HepG2 (cell line): ENCODE measurements at regions not wholly inside any gene's neighbourhood (a gene's known extent, or its start where the extent isn't known, plus 50 kb on each side); places are given as distances from the start of the nearest gene placed in this dataset.

Experiments used
- ATAC-seq: fragments of 200-7000 bp; cut with Tn5 transposase; 3 replicates; pipeline ENCODE4 v1.9.1; 2020; ENCODE audit warnings: mild to moderate bottlenecking, moderate library complexity
- BruUV-seq: library from RNA; stranded (reverse); fragments of 400-500 nt; replicated peaks from 2 replicates; lab custom pipeline; 2021; lab: Mats Ljungman, UMichigan
- CTCF ChIA-PET: fragments of 300-600 bp; formaldehyde crosslinking; extraction: SDS; loops from one replicate; lab custom pipeline; 2021; ENCODE audit warnings: low total read pairs, inconsistent platforms, low intra/inter-chr PET ratio; lab: Yijun Ruan, JAX
- POLR2A ChIA-PET: fragments of 350-600 bp; sonication (Branson Sonifier 250); formaldehyde crosslinking; loops from one replicate; lab custom pipeline; 2020; ENCODE audit warnings: antibody characterized with exemption, inconsistent platforms; lab: Yijun Ruan, JAX
- DNase-seq: peaks from one replicate; pipeline ENCODE4 v3.0.0-alpha.2; 2015; ENCODE audit warnings: low spot score
- FAIRE-seq: peaks from 3 replicates; lab custom pipeline; 2011; peaks lifted over from hg19 to GRCh38; lab: Jason Lieb, UNC
- H2AFZ ChIP-seq: one replicate; pipeline ENCODE4 v1.6.1; 2011; ENCODE audit warnings: low read length, inconsistent platforms
- H3K27ac ChIP-seq: fragments of 300-600 bp; 3 replicates; pipeline ENCODE4 v1.8.0; 2011; ENCODE audit warnings: mixed run types, mild to moderate bottlenecking, mixed read lengths, low read length, inconsistent platforms; ENCODE audit not compliant: insufficient read depth; ENCODE audit errors: extremely low read length
- H3K27me3 ChIP-seq, 2 experiments: fragments of 200-600 bp in 1 of 2; 2 replicates in 1 of 2; 3 replicates in 1 of 2; pipeline versions ENCODE4 v1.6.0 to v1.8.0; 2011; ENCODE audit warnings: low read length in 2 of 2, mild to moderate bottlenecking in 2 of 2, moderate library complexity in 2 of 2, inconsistent platforms in 1 of 2; ENCODE audit not compliant: insufficient read depth in 2 of 2, control insufficient read depth in 1 of 2
- H3K36me3 ChIP-seq, 2 experiments: fragments of 200-600 bp in 1 of 2; replicated peaks in 1 of 2; 2 replicates in 1 of 2; 3 replicates in 1 of 2; pipeline versions ENCODE4 v1.5.1 to v1.8.0; 2011; ENCODE audit warnings: low read length in 2 of 2, inconsistent platforms in 1 of 2; ENCODE audit not compliant: insufficient read depth in 2 of 2, control insufficient read depth in 1 of 2
- H3K4me1 ChIP-seq: 2 replicates; pipeline ENCODE4 v1.5.1; 2012; ENCODE audit warnings: low read length, inconsistent platforms; ENCODE audit not compliant: insufficient read depth
- H3K4me2 ChIP-seq: 2 replicates; pipeline ENCODE4 v1.6.0; 2011; ENCODE audit warnings: low read depth, low read length, inconsistent platforms
- H3K4me3 ChIP-seq, 3 experiments: fragments of 200-600 bp in 1 of 3; sonication (generic), shearing (Covaris generic) in 1 of 3; replicated peaks in 1 of 3; 2 replicates each; pipeline ENCODE4 v1.5.1; 2011 to 2016; ENCODE audit warnings: low read length in 3 of 3, inconsistent platforms in 2 of 3, low read depth in 2 of 3, mild to moderate bottlenecking in 2 of 3, control low read depth in 1 of 3, mixed read lengths in 1 of 3; ENCODE audit not compliant: insufficient read depth in 1 of 3
- H3K79me2 ChIP-seq: one replicate; pipeline ENCODE4 v1.6.1; 2011; ENCODE audit warnings: low read length, inconsistent platforms; ENCODE audit not compliant: insufficient read depth
- H3K9ac ChIP-seq: 2 replicates; pipeline ENCODE4 v1.6.0; 2011; ENCODE audit warnings: mild to moderate bottlenecking, low read depth, low read length, inconsistent platforms; ENCODE audit not compliant: insufficient read depth
- H3K9me3 ChIP-seq: 2 replicates; pipeline ENCODE4 v1.5.1; 2012; ENCODE audit warnings: mild to moderate bottlenecking, low read length
- H4K20me1 ChIP-seq: 2 replicates; pipeline ENCODE4 v1.6.0; 2011; ENCODE audit warnings: inconsistent platforms, mild to moderate bottlenecking, low read length, moderate library complexity; ENCODE audit not compliant: insufficient read depth
- AHR ChIP-seq: IDR thresholded peaks from 2 replicates; pipeline ENCODE4 v1.6.1; 2018; ENCODE audit warnings: missing genetic modification reagents, missing compliant biosample characterization
- FOXK2 ChIP-seq: fragments of 450-650 bp; IDR thresholded peaks from 2 replicates; pipeline ENCODE4 v1.6.1; 2016
- GATAD2A ChIP-seq: IDR thresholded peaks from 2 replicates; pipeline ENCODE4 v1.6.1; 2016
- HCFC1 ChIP-seq: fragments of 150-350 bp; IDR thresholded peaks from 2 replicates; pipeline ENCODE4 v1.6.1; 2014; ENCODE audit warnings: low read depth, low read length
- HNRNPUL1 ChIP-seq: fragments of 200-400 bp; formaldehyde crosslinking; IDR thresholded peaks from 2 replicates; pipeline ENCODE4 v1.6.1; 2017; ENCODE audit warnings: low read depth, mild to moderate bottlenecking, low read length, moderate library complexity
- NCOA5 ChIP-seq: sonication (generic); formaldehyde crosslinking; IDR thresholded peaks from 2 replicates; pipeline ENCODE4 v1.4.0; 2020; ENCODE audit warnings: missing genetic modification reagents
- SMC3 ChIP-seq: IDR thresholded peaks from 2 replicates; pipeline ENCODE4 v1.6.1; 2011; ENCODE audit warnings: low read length, improper control_type of control experiment
- TFE3 ChIP-seq: IDR thresholded peaks from 2 replicates; pipeline ENCODE4 v1.6.1; 2016
- ZFP62 ChIP-seq: sonication (generic); formaldehyde crosslinking; IDR thresholded peaks from 2 replicates; pipeline ENCODE4 v1.4.0; 2020; ENCODE audit warnings: missing genetic modification reagents
- ZFP90 ChIP-seq: sonication (generic); formaldehyde crosslinking; IDR thresholded peaks from 2 replicates; pipeline ENCODE4 v1.8.0; 2022; ENCODE audit warnings: missing genetic modification reagents, mild to moderate bottlenecking, inconsistent platforms, borderline replicate concordance
- ZNF326 ChIP-seq: sonication (generic); formaldehyde crosslinking; IDR thresholded peaks from 2 replicates; pipeline ENCODE4 v1.4.0; 2020; ENCODE audit warnings: missing genetic modification reagents, borderline replicate concordance
- ZNF484 ChIP-seq: sonication (generic); formaldehyde crosslinking; IDR thresholded peaks from 2 replicates; pipeline ENCODE4 v1.5.1; 2020; ENCODE audit warnings: mild to moderate bottlenecking, low read depth, missing genetic modification reagents, borderline replicate concordance
- ZNF496 ChIP-seq: sonication (generic); formaldehyde crosslinking; IDR thresholded peaks from 2 replicates; pipeline ENCODE4 v1.8.1; 2023; ENCODE audit warnings: mild to moderate bottlenecking, moderate library complexity, missing genetic modification reagents; ENCODE audit not compliant: insufficient replicate concordance
- ZNF619 ChIP-seq: sonication (generic); formaldehyde crosslinking; IDR thresholded peaks from 2 replicates; pipeline ENCODE4 v1.4.0; 2020; ENCODE audit warnings: mild to moderate bottlenecking, missing genetic modification reagents
- ZNF652 ChIP-seq: IDR thresholded peaks from 2 replicates; pipeline ENCODE4 v1.6.1; 2016; ENCODE audit warnings: low read depth, borderline replicate concordance
- ZNF788 ChIP-seq: sonication (generic); formaldehyde crosslinking; IDR thresholded peaks from 2 replicates; pipeline ENCODE4 v1.5.0; 2020; ENCODE audit warnings: mild to moderate bottlenecking, missing genetic modification reagents, borderline replicate concordance
- ZSCAN20 ChIP-seq: sonication (generic); formaldehyde crosslinking; IDR thresholded peaks from 2 replicates; pipeline ENCODE4 v1.4.0; 2020; ENCODE audit warnings: missing genetic modification reagents, mild to moderate bottlenecking, borderline replicate concordance
- in situ Hi-C: cut with HindIII; loops from 2 replicates; pipeline ENCODE4 v1.10.0; 2017; ENCODE audit warnings: low pct_unique_long_range_greater_than_20kb; ENCODE audit not compliant: extremely low pct_ligation_motif_present
- intact Hi-C: fragments of 100-400 bp; cut with micrococcal nuclease; formaldehyde crosslinking; loops from one replicate; pipeline ENCODE4 v1.10.0; 2022; ENCODE audit not compliant: unreplicated experiment
- TF ChIP-seq, protein P1 (sequence below), 2 experiments: IDR thresholded peaks; 2 replicates each; pipeline ENCODE4 v1.6.1; 2011 to 2012; ENCODE audit warnings: low read length in 2 of 2, borderline replicate concordance in 1 of 2, low read depth in 1 of 2, mild to moderate bottlenecking in 1 of 2, moderate library complexity in 1 of 2
- TF ChIP-seq, protein P2 (sequence below): sonication (generic); formaldehyde crosslinking; IDR thresholded peaks from 2 replicates; pipeline ENCODE4 v1.8.0; 2022; ENCODE audit warnings: mild to moderate bottlenecking, missing genetic modification reagents; ENCODE audit not compliant: insufficient replicate concordance

DNA sequence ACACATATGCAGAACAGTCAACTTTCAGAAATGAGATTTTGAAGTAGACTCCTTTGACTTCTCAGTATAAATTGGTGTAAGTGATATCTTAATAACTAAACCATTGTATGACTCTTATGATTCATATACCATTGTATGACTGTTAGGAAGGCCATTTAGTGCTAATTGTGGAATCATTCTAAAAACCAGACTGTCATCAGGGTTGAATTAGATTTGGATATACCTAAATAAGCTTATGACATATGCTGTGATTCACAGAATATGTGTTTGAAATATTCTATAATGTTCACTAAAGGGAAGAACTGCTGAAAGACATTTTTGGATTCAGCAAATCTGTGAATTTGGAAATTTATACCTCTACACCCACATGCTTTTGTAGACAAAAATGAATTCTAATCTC is 438.1 kb downstream of the MDFIC start:
- ATAC-seq (no peak), FAIRE-seq (no peak)
- Histone ChIP-seq H3K27ac (no peak overlapping the region), H3K9me3 (no peaks in the 10 kb centered on the region), H4K20me1 (no peaks in the 10 kb centered on the region)
- intact Hi-C loops = no loop called here
- no peak for TF ChIP-seq ZFP90 (CRISPR knock-in tag)
- TF ChIP-seq ZFP62 (CRISPR knock-in tag) = no peak
- no peak for TF ChIP-seq ZSCAN20 (CRISPR knock-in tag)
- no peak for TF ChIP-seq NCOA5 (CRISPR knock-in tag)
- no peak for TF ChIP-seq HNRNPUL1
- TF ChIP-seq FOXK2 = no peak
- TF ChIP-seq ZNF496 = no peak
- TF ChIP-seq SMC3 = no peak
- no peak for TF ChIP-seq ZNF619
- TF ChIP-seq ZNF788 (CRISPR knock-in tag) = no peak
- TF ChIP-seq, protein P1, sequence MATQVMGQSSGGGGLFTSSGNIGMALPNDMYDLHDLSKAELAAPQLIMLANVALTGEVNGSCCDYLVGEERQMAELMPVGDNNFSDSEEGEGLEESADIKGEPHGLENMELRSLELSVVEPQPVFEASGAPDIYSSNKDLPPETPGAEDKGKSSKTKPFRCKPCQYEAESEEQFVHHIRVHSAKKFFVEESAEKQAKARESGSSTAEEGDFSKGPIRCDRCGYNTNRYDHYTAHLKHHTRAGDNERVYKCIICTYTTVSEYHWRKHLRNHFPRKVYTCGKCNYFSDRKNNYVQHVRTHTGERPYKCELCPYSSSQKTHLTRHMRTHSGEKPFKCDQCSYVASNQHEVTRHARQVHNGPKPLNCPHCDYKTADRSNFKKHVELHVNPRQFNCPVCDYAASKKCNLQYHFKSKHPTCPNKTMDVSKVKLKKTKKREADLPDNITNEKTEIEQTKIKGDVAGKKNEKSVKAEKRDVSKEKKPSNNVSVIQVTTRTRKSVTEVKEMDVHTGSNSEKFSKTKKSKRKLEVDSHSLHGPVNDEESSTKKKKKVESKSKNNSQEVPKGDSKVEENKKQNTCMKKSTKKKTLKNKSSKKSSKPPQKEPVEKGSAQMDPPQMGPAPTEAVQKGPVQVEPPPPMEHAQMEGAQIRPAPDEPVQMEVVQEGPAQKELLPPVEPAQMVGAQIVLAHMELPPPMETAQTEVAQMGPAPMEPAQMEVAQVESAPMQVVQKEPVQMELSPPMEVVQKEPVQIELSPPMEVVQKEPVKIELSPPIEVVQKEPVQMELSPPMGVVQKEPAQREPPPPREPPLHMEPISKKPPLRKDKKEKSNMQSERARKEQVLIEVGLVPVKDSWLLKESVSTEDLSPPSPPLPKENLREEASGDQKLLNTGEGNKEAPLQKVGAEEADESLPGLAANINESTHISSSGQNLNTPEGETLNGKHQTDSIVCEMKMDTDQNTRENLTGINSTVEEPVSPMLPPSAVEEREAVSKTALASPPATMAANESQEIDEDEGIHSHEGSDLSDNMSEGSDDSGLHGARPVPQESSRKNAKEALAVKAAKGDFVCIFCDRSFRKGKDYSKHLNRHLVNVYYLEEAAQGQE (IDR thresholded peaks at IDR 0.05; ENCODE audit: borderline replicate concordance in 1 of 2, low read depth in 1 of 2, low read length in 2 of 2) = no peak
- no peak for TF ChIP-seq ZNF484 (CRISPR knock-in tag)
- TF ChIP-seq ZNF326 (CRISPR knock-in tag) = no peak
- TF ChIP-seq HCFC1 = no peak
- no peak for TF ChIP-seq ZNF652 (CRISPR knock-in tag)
- TF ChIP-seq TFE3 (CRISPR knock-in tag) = no peak
- TF ChIP-seq, protein P2, sequence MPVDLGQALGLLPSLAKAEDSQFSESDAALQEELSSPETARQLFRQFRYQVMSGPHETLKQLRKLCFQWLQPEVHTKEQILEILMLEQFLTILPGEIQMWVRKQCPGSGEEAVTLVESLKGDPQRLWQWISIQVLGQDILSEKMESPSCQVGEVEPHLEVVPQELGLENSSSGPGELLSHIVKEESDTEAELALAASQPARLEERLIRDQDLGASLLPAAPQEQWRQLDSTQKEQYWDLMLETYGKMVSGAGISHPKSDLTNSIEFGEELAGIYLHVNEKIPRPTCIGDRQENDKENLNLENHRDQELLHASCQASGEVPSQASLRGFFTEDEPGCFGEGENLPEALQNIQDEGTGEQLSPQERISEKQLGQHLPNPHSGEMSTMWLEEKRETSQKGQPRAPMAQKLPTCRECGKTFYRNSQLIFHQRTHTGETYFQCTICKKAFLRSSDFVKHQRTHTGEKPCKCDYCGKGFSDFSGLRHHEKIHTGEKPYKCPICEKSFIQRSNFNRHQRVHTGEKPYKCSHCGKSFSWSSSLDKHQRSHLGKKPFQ (CRISPR knock-in tag) = no peak
- TF ChIP-seq GATAD2A (CRISPR knock-in tag) = no peak
- no peak for TF ChIP-seq AHR
- TF ChIP-seq, all 625 proteins: peak for 0
- CTCF ChIA-PET = no interaction called here
- Histone ChIP-seq H2AFZ (no peak overlapping the region), H3K4me1 (no peaks in the 10 kb centered on the region), H3K9ac (no peak overlapping the region), H3K27me3 (no peaks in the 10 kb centered on the region), H3K4me2 (no peak overlapping the region), H3K79me2 (no peaks in the 10 kb centered on the region), H3K4me3 (no peak overlapping the region), H3K36me3 (no peaks in the 10 kb centered on the region)
- in situ Hi-C loops = loop anchor here (25.0 kb wide), 1 partner anchor 352 kb away; no protein-coding TSS in a partner anchor
- POLR2A ChIA-PET = no interaction called here
- no TSS peak for BruUV-seq
- no peak for DNase-seq
